Gastroesophageal sphincter (tissue), 4 donors: ENCODE measurements at regions not wholly inside any gene's neighbourhood (a gene's known extent, or its start where the extent isn't known, plus 50 kb on each side); places are given as distances from the start of the nearest gene placed in this dataset.

Experiments used
- ATAC-seq: fragments of 150-250 bp; one replicate; pipeline ENCODE4 v1.9.1; 2016; ENCODE audit warnings: mild to moderate bottlenecking, moderate library complexity
- H3K27ac ChIP-seq, 4 donors: fragments of 200-600 bp; sonication (generic) in 3 of 4; 1 replicate in 3 of 4; 2 replicates in 1 of 4; pipeline ENCODE4 v1.5.1; 2016 to 2019
- H3K27me3 ChIP-seq: fragments of 200-600 bp; sonication (generic); one replicate; pipeline ENCODE4 v1.5.1; 2019
- H3K36me3 ChIP-seq, 2 donors: fragments of 200-600 bp; sonication (generic); one replicate each; pipeline ENCODE4 v1.5.1; 2019; ENCODE audit warnings: control low read depth in 1 of 2
- H3K4me1 ChIP-seq, 3 donors: fragments of 200-600 bp; sonication (generic); 1 replicate in 2 of 3; 2 replicates in 1 of 3; pipeline ENCODE4 v1.5.1; 2016 to 2019; ENCODE audit warnings: control low read depth in 2 of 3
- H3K4me3 ChIP-seq, 2 donors: fragments of 200-600 bp; sonication (generic); one replicate each; pipeline ENCODE4 v1.5.1; 2019; ENCODE audit warnings: mild to moderate bottlenecking in 1 of 2, moderate library complexity in 1 of 2
- H3K9me3 ChIP-seq, 3 donors: fragments of 200-600 bp; sonication (generic); one replicate each; pipeline ENCODE4 v1.5.1; 2017 to 2019; ENCODE audit warnings: control low read depth in 2 of 3
- CTCF ChIP-seq, 4 experiments: fragments of 200-600 bp in 2 of 4; fragments of 450-650 bp in 2 of 4; sonication (generic) in 1 of 4; IDR thresholded peaks; one replicate each; pipeline ENCODE4 v1.5.1; 2017 to 2019; ENCODE audit warnings: antibody characterized with exemption in 4 of 4, mild to moderate bottlenecking in 2 of 4, moderate library complexity in 2 of 4
- EP300 ChIP-seq: sonication (generic); formaldehyde crosslinking; IDR thresholded peaks from one replicate; pipeline ENCODE4 v1.6.1; 2017; ENCODE audit warnings: antibody characterized with exemption, mild to moderate bottlenecking
- POLR2A ChIP-seq, 2 donors: fragments of 450-650 bp; IDR thresholded peaks; one replicate each; pipeline ENCODE4 v1.6.1; 2017; ENCODE audit warnings: antibody characterized with exemption in 2 of 2, mild to moderate bottlenecking in 2 of 2, moderate library complexity in 1 of 2
- POLR2AphosphoS5 ChIP-seq: sonication (generic); formaldehyde crosslinking; IDR thresholded peaks from one replicate; pipeline ENCODE4 v1.6.1; 2017; ENCODE audit warnings: antibody characterized with exemption
- WGBS, 2 donors: methylation state at CpG; one replicate each; pipeline ENCODE4 v1.1.5; 2018; ENCODE audit warnings: low coverage in 1 of 2; 5-methylcytosine and 5-hydroxymethylcytosine counted together

DNA sequence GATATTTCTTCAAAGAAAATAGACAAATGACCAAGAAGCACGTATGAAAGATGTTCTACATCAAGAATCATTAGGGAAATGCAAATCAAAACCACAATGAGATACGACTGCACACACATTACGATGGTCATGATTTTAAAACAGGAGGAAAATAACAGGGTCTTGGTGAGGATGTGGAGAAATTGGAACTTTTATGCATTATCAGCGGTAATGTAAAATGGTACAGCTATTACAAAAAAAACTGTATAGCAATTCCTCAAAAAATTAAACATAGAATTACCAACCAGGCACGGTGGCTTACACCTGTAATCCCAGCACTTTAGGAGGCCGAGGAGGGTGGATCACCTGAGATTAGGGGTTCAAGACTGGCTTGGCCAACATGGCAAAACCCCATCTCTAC, 178.8 kb upstream of the NEBL start:
- WGBS, 2 donors = 79 to 90% methylated on average over 6 of the region's 6 CpGs
- Histone ChIP-seq H3K9me3 (no peaks in the 10 kb centered on the region), H3K4me1 (no peaks in the 10 kb centered on the region), H3K27me3 (peaks cover 8% of the 10 kb centered on the region), H3K4me3 (no peak overlapping the region), H3K36me3 (no peaks in the 10 kb centered on the region), H3K27ac (no peak overlapping the region)
- TF ChIP-seq CTCF (IDR thresholded peaks at IDR 0.05) = no peak
- TF ChIP-seq POLR2AphosphoS5 = no peak
- no peak for TF ChIP-seq EP300
- no peak for TF ChIP-seq POLR2A (IDR thresholded peaks at IDR 0.05)
- no peak for ATAC-seq

DNA sequence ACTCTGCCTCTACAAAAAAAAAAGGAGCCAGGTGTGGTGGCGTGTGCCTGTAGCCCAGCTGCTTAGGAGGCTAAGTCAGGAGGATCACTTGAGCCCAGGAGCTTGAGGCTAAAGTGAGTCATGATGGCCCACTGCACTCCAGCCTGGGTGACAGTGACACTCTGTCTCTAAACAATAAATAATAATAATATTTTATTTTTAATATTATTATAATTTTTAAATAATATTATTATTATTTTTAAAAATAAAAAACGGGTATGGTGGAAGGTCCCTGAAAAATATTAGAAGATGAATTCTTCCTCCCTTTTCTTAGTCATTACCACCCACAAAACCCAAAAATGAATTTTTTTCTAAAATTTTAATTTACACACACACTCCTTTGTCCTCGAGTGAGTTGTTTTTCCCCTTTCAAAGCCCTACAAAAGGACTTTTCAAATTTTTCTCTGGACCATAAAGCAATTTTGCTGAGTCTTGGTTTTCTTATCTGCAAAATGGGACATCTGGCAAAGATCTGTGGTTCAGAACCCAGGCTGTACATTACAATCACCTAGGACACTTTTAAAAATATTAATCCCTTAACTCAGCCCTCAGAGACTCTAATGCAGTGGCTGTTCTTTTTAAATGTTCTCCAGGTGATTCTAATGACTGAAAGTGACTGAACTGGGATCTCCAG, 174.0 kb upstream of the NEBL start:
- Histone ChIP-seq H3K9me3 (no peaks in the 10 kb centered on the region), H3K36me3 (no peaks in the 10 kb centered on the region), H3K27me3 (peaks cover 8% of the 10 kb centered on the region), H3K4me3 (no peak overlapping the region), H3K4me1 (no peaks in the 10 kb centered on the region), H3K27ac (no peak overlapping the region)
- 67 to 81% methylated on average over 3 of the region's 3 CpGs for WGBS, 2 donors
- no peak for TF ChIP-seq CTCF (IDR thresholded peaks at IDR 0.05)
- TF ChIP-seq POLR2AphosphoS5 = no peak
- no peak for TF ChIP-seq POLR2A (IDR thresholded peaks at IDR 0.05)
- TF ChIP-seq EP300 = no peak
- no peak for ATAC-seq

DNA sequence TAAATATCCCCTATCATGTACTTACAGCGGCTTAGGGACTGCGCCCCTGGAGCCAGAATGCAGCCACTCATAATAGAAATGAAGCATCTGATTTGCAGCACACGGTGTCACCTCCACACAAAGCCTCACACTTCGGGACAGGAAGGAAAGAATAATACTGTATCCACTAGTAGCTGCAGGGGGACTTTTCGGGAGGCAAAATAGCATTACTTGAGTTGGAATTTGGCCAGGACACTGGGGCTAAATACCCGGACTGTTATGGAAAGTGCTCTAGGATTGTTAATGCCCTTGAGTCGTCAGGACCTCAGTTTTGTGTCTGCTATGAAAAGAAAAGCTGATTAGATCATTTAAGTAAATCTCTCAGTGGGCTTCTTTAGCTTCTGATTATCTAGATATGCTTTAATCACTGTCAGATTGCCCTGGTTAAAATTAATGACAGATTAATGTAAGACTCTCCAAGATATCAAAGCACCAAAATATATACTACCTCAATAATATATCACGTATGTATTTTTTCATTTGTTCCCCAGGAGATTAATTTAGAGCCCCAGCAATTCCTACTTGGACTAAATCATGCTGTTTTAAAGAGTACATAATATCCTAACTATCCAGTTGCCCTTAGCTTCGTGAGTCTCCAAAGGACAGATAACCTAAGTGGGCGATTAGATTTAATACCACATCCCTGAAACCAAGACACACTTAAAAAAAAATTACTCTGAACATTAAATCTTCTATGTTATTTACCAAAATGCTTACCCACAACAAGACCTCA, 173.0 kb upstream of the NEBL start:
- no peaks in the 10 kb centered on the region for H3K4me1 ChIP-seq
- H3K27me3 ChIP-seq = peaks cover 15% of the 10 kb centered on the region
- H3K4me3 ChIP-seq = no peak overlapping the region
- 32 to 55% methylated on average over 9 to 10 of the region's 10 CpGs for WGBS, 2 donors
- H3K9me3 ChIP-seq = no peaks in the 10 kb centered on the region
- H3K36me3 ChIP-seq = no peaks in the 10 kb centered on the region
- no peak for TF ChIP-seq CTCF (IDR thresholded peaks at IDR 0.05)
- no peak for TF ChIP-seq EP300
- TF ChIP-seq POLR2AphosphoS5 = no peak
- no peak for TF ChIP-seq POLR2A (IDR thresholded peaks at IDR 0.05)
- H3K27ac ChIP-seq = no peak overlapping the region
- ATAC-seq = no peak

GRCh38 chr10:21069278-21069677, 172.2 kb upstream of the NEBL start:
- no peak for ATAC-seq
- H3K27me3 ChIP-seq = peaks cover 15% of the 10 kb centered on the region
- H3K9me3 ChIP-seq = no peaks in the 10 kb centered on the region
- no peak overlapping the region for H3K4me3 ChIP-seq
- no peak overlapping the region for H3K27ac ChIP-seq
- 65 to 94% methylated on average over 3 to 5 of the region's 5 CpGs for WGBS, 2 donors
- H3K36me3 ChIP-seq = no peaks in the 10 kb centered on the region
- no peak for TF ChIP-seq POLR2A (IDR thresholded peaks at IDR 0.05)
- TF ChIP-seq EP300 = no peak
- TF ChIP-seq CTCF (IDR thresholded peaks at IDR 0.05) = no peak
- no peaks in the 10 kb centered on the region for H3K4me1 ChIP-seq
